ENCODE measurements at regions not wholly inside any gene's neighbourhood (a gene's known extent, or its start where the extent isn't known, plus 50 kb on each side); places are given as distances from the start of the nearest gene placed in this dataset.

GRCh38 chrX:13260598-13260997, 59.3 kb downstream of the ATXN3L start:
- TF ChIP-seq POLR2AphosphoS5 (IDR thresholded peaks at IDR 0.05; ENCODE audit: low read depth, low read length) (no peak), POLR2A (IDR thresholded peaks at IDR 0.05; ENCODE audit: low read depth, low read length) (no peak)

Measured in GM12892 (cell line).